Activated naive CD8-positive, alpha-beta T cell treated with anti-CD3 and anti-CD28 coated beads for 36 hours (primary cell): ENCODE measurements at regions not wholly inside any gene's neighbourhood (a gene's known extent, or its start where the extent isn't known, plus 50 kb on each side); places are given as distances from the start of the nearest gene placed in this dataset.
A peak's percentile ranks its signal among the peaks of the same experiment; 100 is the strongest.
"Not testable (repeated sequence)": the region's sequence is repeated elsewhere in the genome, so short reads cannot be mapped to it uniquely, and the experiment has no call there.

ENCODE experiments used
- DNase-seq: peaks from one replicate; pipeline ENCODE4 v3.0.0; 2021
- H3K27ac Mint-ChIP-seq: one replicate; pipeline ENCODE4 v1.8.0; 2022; ENCODE audit warnings: mild to moderate bottlenecking, moderate library complexity, mixed read lengths
- H3K27me3 Mint-ChIP-seq: one replicate; pipeline ENCODE4 v1.8.0; 2022; ENCODE audit warnings: mild to moderate bottlenecking, mixed read lengths
- H3K36me3 Mint-ChIP-seq: one replicate; pipeline ENCODE4 v1.8.0; 2021; ENCODE audit warnings: mild to moderate bottlenecking, mixed read lengths
- H3K4me1 Mint-ChIP-seq: one replicate; pipeline ENCODE4 v1.8.0; 2021; ENCODE audit warnings: mixed read lengths
- H3K4me3 Mint-ChIP-seq: one replicate; pipeline ENCODE4 v1.8.0; 2022; ENCODE audit warnings: mild to moderate bottlenecking, moderate library complexity, mixed read lengths
- H3K9me3 Mint-ChIP-seq: one replicate; pipeline ENCODE4 v1.8.0; 2022; ENCODE audit warnings: mixed read lengths

- not testable (repeated sequence) for DNase-seq, H3K9me3 Mint-ChIP-seq, H3K36me3 Mint-ChIP-seq, H3K4me3 Mint-ChIP-seq, H3K4me1 Mint-ChIP-seq, H3K27ac Mint-ChIP-seq, H3K27me3 Mint-ChIP-seq
These were observed 846.4 kb downstream of the RPIA start for GRCh38 chr2:89537862-89538261.

GRCh38 chr2:89544110-89544509 lies 852.6 kb downstream of the RPIA start:
- not testable (repeated sequence) for DNase-seq, H3K36me3 Mint-ChIP-seq, H3K9me3 Mint-ChIP-seq, H3K4me3 Mint-ChIP-seq, H3K27ac Mint-ChIP-seq, H3K27me3 Mint-ChIP-seq, H3K4me1 Mint-ChIP-seq

GRCh38 chr2:89579154-89579553 lies 887.7 kb downstream of the RPIA start:
- not testable (repeated sequence) for H3K36me3 Mint-ChIP-seq, H3K4me1 Mint-ChIP-seq, H3K27ac Mint-ChIP-seq

GRCh38 chr2:89582816-89583215 lies 891.3 kb downstream of the RPIA start:
- not testable (repeated sequence) for H3K4me3 Mint-ChIP-seq, H3K27ac Mint-ChIP-seq, H3K4me1 Mint-ChIP-seq, H3K36me3 Mint-ChIP-seq, DNase-seq, H3K27me3 Mint-ChIP-seq, H3K9me3 Mint-ChIP-seq

More at GRCh38 chr2:89579154-89579553, 887.7 kb downstream of the RPIA start:
- not testable (repeated sequence) for H3K4me3 Mint-ChIP-seq, H3K9me3 Mint-ChIP-seq, DNase-seq, H3K27me3 Mint-ChIP-seq

GRCh38 chr2:89584046-89584445 lies 892.6 kb downstream of the RPIA start:
- not testable (repeated sequence) for H3K4me1 Mint-ChIP-seq, H3K9me3 Mint-ChIP-seq, H3K27ac Mint-ChIP-seq, H3K36me3 Mint-ChIP-seq, H3K4me3 Mint-ChIP-seq, DNase-seq, H3K27me3 Mint-ChIP-seq

- not testable (repeated sequence) for H3K36me3 Mint-ChIP-seq, H3K27ac Mint-ChIP-seq, H3K9me3 Mint-ChIP-seq, DNase-seq, H3K27me3 Mint-ChIP-seq, H3K4me1 Mint-ChIP-seq
- H3K4me3 Mint-ChIP-seq: peak overlapping the region; percentile 72
These were observed 893.5 kb downstream of the RPIA start for GRCh38 chr2:89584868-89585557.

GRCh38 chr2:89585558-89585920 lies 894.1 kb downstream of the RPIA start:
- not testable (repeated sequence) for H3K4me1 Mint-ChIP-seq, H3K27ac Mint-ChIP-seq, H3K36me3 Mint-ChIP-seq, H3K9me3 Mint-ChIP-seq, H3K27me3 Mint-ChIP-seq
- peak; percentile 42 for DNase-seq
- H3K4me3 Mint-ChIP-seq: peak overlapping the region; percentile 72

GRCh38 chr2:89599843-89600242 lies 908.4 kb downstream of the RPIA start:
- H3K27ac Mint-ChIP-seq, H3K36me3 Mint-ChIP-seq, H3K27me3 Mint-ChIP-seq, DNase-seq, H3K4me3 Mint-ChIP-seq, H3K4me1 Mint-ChIP-seq, H3K9me3 Mint-ChIP-seq: not testable (repeated sequence)

GRCh38 chr2:89606514-89606913 lies 915.0 kb downstream of the RPIA start:
- not testable (repeated sequence) for H3K9me3 Mint-ChIP-seq, H3K4me3 Mint-ChIP-seq, DNase-seq, H3K4me1 Mint-ChIP-seq, H3K36me3 Mint-ChIP-seq, H3K27ac Mint-ChIP-seq
- peaks cover 11% of the 10 kb centered on the region for H3K27me3 Mint-ChIP-seq

GRCh38 chr2:89610207-89610926 lies 918.9 kb downstream of the RPIA start:
- peaks cover 19% of the 10 kb centered on the region for H3K27me3 Mint-ChIP-seq
- not testable (repeated sequence) for DNase-seq, H3K36me3 Mint-ChIP-seq, H3K4me1 Mint-ChIP-seq, H3K4me3 Mint-ChIP-seq, H3K9me3 Mint-ChIP-seq, H3K27ac Mint-ChIP-seq

GRCh38 chr2:89610927-89611515 lies 919.5 kb downstream of the RPIA start:
- H3K4me1 Mint-ChIP-seq, H3K9me3 Mint-ChIP-seq, H3K36me3 Mint-ChIP-seq, H3K27ac Mint-ChIP-seq, H3K4me3 Mint-ChIP-seq, DNase-seq: not testable (repeated sequence)
- H3K27me3 Mint-ChIP-seq: peaks cover 19% of the 10 kb centered on the region

- H3K27me3 Mint-ChIP-seq: peaks cover 19% of the 10 kb centered on the region
- H3K9me3 Mint-ChIP-seq, H3K4me3 Mint-ChIP-seq, H3K36me3 Mint-ChIP-seq, DNase-seq, H3K27ac Mint-ChIP-seq, H3K4me1 Mint-ChIP-seq: not testable (repeated sequence)
These were observed 920.2 kb downstream of the RPIA start for GRCh38 chr2:89611710-89612109.

GRCh38 chr2:89649268-89649667 lies 957.8 kb downstream of the RPIA start:
- H3K27ac Mint-ChIP-seq, H3K4me3 Mint-ChIP-seq, H3K4me1 Mint-ChIP-seq, H3K9me3 Mint-ChIP-seq, DNase-seq, H3K36me3 Mint-ChIP-seq, H3K27me3 Mint-ChIP-seq: not testable (repeated sequence)

- H3K36me3 Mint-ChIP-seq, H3K4me3 Mint-ChIP-seq, H3K4me1 Mint-ChIP-seq, H3K27ac Mint-ChIP-seq, H3K9me3 Mint-ChIP-seq, DNase-seq, H3K27me3 Mint-ChIP-seq: not testable (repeated sequence)
These were observed 987.8 kb downstream of the RPIA start for GRCh38 chr2:89679254-89679653.
